ENCODE measurements at regions not wholly inside any gene's neighbourhood (a gene's known extent, or its start where the extent isn't known, plus 50 kb on each side); places are given as distances from the start of the nearest gene placed in this dataset.

- no peak overlapping the region for H3K4me3 ChIP-seq (ENCODE audit: low read depth in 1 of 2, low read length in 2 of 2)
- DNase-seq: no peak
- peaks cover 14% of the 10 kb centered on the region for H3K4me1 ChIP-seq (ENCODE audit: insufficient read depth, low read length)
- no peaks in the 10 kb centered on the region for H3K9me3 ChIP-seq (ENCODE audit: insufficient read depth, low read length, severe bottlenecking)
- no peak overlapping the region for H2AFZ ChIP-seq (ENCODE audit: low read depth, low read length)
- H3K9ac ChIP-seq (ENCODE audit: low read depth, low read length): no peak overlapping the region
- no peak overlapping the region for H3K27ac ChIP-seq (ENCODE audit: low read length)
- H3K4me2 ChIP-seq (ENCODE audit: insufficient read depth, low read length): no peak overlapping the region
- no peaks in the 10 kb centered on the region for H3K36me3 ChIP-seq (ENCODE audit: insufficient read depth, low read length)
- TF ChIP-seq CTCF (IDR thresholded peaks at IDR 0.05; ENCODE audit: borderline replicate concordance, extremely low read depth, low read length, poor library complexity, severe bottlenecking) (no peak), EZH2 (IDR thresholded peaks at IDR 0.05; ENCODE audit: borderline replicate concordance, low read depth, low read length, severe bottlenecking) (no peak)
- no peaks in the 10 kb centered on the region for H3K79me2 ChIP-seq (ENCODE audit: insufficient read depth, low read length)
- no peaks in the 10 kb centered on the region for H3K27me3 ChIP-seq (ENCODE audit: insufficient read depth, low read length, poor library complexity)
- no peaks in the 10 kb centered on the region for H4K20me1 ChIP-seq (ENCODE audit: insufficient read depth, low read length)
- no peak; the same call in 2 of the 3 replicates for ATAC-seq (ENCODE audit: insufficient read depth, low read depth)
These were observed 99.7 kb upstream of the RFX8 start for GRCh38 chr2:101574622-101575021.

- DNase-seq (no peak), ATAC-seq (ENCODE audit: insufficient read depth, low read depth) (no peak)
- H3K79me2 ChIP-seq (ENCODE audit: insufficient read depth, low read length): no peaks in the 10 kb centered on the region
- H2AFZ ChIP-seq (ENCODE audit: low read depth, low read length): no peak overlapping the region
- no peak overlapping the region for H3K9ac ChIP-seq (ENCODE audit: low read depth, low read length)
- no peak overlapping the region for H3K4me2 ChIP-seq (ENCODE audit: insufficient read depth, low read length)
- no peak for TF ChIP-seq CTCF (IDR thresholded peaks at IDR 0.05; ENCODE audit: borderline replicate concordance, extremely low read depth, low read length, poor library complexity, severe bottlenecking)
- no peak for TF ChIP-seq EZH2 (IDR thresholded peaks at IDR 0.05; ENCODE audit: borderline replicate concordance, low read depth, low read length, severe bottlenecking)
- H3K4me3 ChIP-seq (ENCODE audit: low read depth in 1 of 2, low read length in 2 of 2): no peak overlapping the region
- peaks cover 26% of the 10 kb centered on the region for H3K4me1 ChIP-seq (ENCODE audit: insufficient read depth, low read length)
- no peaks in the 10 kb centered on the region for H4K20me1 ChIP-seq (ENCODE audit: insufficient read depth, low read length)
- no peaks in the 10 kb centered on the region for H3K9me3 ChIP-seq (ENCODE audit: insufficient read depth, low read length, severe bottlenecking)
- no peaks in the 10 kb centered on the region for H3K36me3 ChIP-seq (ENCODE audit: insufficient read depth, low read length)
- peak overlapping the region; percentile 35; the same call in 1 of the 2 replicates for H3K27ac ChIP-seq (ENCODE audit: low read length)
- no peaks in the 10 kb centered on the region for H3K27me3 ChIP-seq (ENCODE audit: insufficient read depth, low read length, poor library complexity)
These were observed 97.0 kb upstream of the RFX8 start for GRCh38 chr2:101571951-101572350.

GRCh38 chr2:101569886-101570520, 95.1 kb upstream of the RFX8 start:
- Histone ChIP-seq H3K9me3 (ENCODE audit: insufficient read depth, low read length, severe bottlenecking) (no peaks in the 10 kb centered on the region), H3K4me1 (ENCODE audit: insufficient read depth, low read length) (peaks cover 46% of the 10 kb centered on the region), H4K20me1 (ENCODE audit: insufficient read depth, low read length) (no peaks in the 10 kb centered on the region), H3K9ac (ENCODE audit: low read depth, low read length) (peak overlapping the region; percentile 49), H3K27me3 (ENCODE audit: insufficient read depth, low read length, poor library complexity) (no peaks in the 10 kb centered on the region), H3K4me3 (ENCODE audit: low read depth in 1 of 2, low read length in 2 of 2) (peak overlapping the region in 1 of 2 experiments; percentile 40; a peak in 2 of 4 replicates), H3K36me3 (ENCODE audit: insufficient read depth, low read length) (no peaks in the 10 kb centered on the region), H3K4me2 (ENCODE audit: insufficient read depth, low read length) (peak overlapping the region; percentile 61), H3K79me2 (ENCODE audit: insufficient read depth, low read length) (no peaks in the 10 kb centered on the region), H2AFZ (ENCODE audit: low read depth, low read length) (peak overlapping the region; percentile 33; the same call in 1 of the 2 replicates), H3K27ac (ENCODE audit: low read length) (peak overlapping the region; percentile 82)
- no peak for TF ChIP-seq EZH2 (IDR thresholded peaks at IDR 0.05; ENCODE audit: borderline replicate concordance, low read depth, low read length, severe bottlenecking)
- no peak for TF ChIP-seq CTCF (IDR thresholded peaks at IDR 0.05; ENCODE audit: borderline replicate concordance, extremely low read depth, low read length, poor library complexity, severe bottlenecking)
- DNase-seq (no peak), ATAC-seq (ENCODE audit: insufficient read depth, low read depth) (no peak)
